ENCODE measurements at regions not wholly inside any gene's neighbourhood (a gene's known extent, or its start where the extent isn't known, plus 50 kb on each side); places are given as distances from the start of the nearest gene placed in this dataset.

DNA sequence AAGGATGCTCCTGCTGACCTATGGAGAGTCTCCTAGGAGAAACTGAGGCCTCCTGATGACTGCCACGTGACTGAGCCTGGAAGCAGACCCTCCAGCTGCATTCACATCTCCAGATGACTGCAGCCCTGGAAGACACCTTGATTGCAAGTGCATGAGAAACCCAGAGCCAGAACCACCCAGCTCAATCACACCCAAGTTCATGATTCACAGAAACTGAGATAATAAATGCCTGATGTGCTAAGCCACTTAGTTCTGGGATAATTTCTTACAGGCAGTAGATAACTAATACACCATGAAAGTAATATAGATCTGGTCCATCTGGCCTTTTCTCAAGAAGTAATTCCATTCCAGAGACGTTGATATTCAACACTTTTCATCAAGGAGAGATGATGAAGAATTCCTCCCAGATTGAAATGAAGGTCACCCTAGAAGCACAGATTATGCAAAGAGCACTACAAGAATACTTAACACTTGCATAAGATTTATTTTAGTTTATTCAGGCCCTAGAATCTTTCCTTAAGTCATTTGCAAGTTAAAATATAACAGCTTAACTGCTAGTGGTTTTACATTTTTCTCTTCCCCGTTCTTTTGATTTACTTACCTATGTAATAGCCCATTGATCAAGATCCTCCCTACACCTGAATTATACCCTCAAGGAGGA, 208.2 kb upstream of the INHBA start:
- no peak for DNase-seq

DNA sequence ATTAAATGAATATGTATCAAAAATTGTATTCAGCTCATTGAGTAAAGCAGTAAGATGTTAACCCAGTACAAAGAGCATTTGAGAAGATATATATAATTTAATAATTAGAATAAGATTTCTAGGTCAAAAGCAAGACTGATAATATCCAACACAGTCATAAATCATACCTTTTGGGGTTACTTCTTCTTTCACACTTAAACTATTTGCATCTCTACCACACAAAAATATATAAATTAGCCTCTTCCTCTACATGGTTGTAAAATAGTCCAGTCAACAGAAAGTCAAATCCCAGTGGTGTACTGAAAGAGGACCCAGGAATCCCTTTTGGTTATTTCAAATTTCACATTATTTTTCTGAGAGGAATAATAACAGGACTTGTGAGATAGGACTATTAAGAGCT, 204.6 kb upstream of the INHBA start:
- no peak for DNase-seq

DNA sequence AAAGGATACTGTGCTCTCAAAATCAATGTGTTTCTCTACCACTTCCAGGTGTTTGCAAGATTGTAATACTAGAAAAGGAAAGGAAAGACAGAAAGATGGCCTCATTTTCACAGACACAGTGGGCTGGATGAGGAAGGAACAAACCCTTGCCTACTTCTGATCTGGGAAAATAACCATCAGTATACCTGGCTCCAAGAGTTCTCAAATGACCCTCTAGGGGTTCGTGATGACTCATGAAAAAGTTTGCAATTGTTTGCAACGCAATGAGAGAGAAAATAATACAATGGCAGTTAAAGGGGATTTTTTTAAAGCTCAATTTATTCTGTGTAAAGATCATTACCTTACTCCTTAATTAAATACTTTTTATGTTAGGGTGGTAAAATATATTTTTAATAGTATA, 197.6 kb upstream of the INHBA start:
- DNase-seq, result no peak

- DNase-seq, result no peak
Measured at GRCh38 chr7:41899823-41900433, 197.0 kb upstream of the INHBA start.

DNA sequence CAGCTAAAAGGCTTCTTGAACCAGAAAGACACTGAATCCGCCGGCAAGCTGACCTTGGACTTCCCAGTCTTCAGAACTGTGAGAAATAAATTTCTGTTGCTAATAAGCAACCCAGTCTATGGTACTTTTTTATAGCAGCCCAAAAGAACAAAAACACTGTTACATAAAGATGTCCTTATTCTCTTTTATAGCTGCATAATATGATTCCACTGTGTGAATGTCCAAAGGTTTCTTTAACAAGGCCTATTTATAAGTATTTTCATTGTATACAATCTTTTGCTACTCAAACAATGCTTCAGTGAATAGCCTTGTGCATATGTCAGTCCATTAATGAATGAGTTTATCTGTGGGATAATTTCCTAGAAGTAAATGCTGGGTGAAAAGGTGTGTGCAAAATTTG, 190.8 kb upstream of the INHBA start:
- no peak for DNase-seq

GRCh38 chr7:41892356-41893100, 189.6 kb upstream of the INHBA start:
- peak; percentile 61 for DNase-seq

DNA sequence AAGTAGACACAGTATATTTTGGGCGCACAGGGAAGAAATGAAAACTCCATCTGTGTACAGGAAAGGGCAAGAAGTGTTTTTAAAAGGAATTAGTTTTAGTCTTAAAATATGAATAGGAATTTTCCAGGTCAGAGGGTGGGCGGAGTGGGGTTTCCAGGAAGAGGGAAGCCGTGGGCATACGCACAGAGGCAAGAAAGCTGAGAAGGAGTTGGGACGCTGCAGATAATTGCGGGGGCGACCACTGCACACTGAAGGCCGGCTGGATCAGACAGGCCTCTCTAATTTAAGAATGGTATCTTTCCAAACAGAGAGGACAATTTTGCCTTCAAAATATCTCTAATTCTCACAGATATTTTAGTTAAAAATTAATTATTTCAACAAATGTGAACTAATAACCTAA, 189.1 kb upstream of the INHBA start:
- DNase-seq, result no peak

GRCh38 chr7:41890631-41891274, 187.9 kb upstream of the INHBA start:
- no peak for DNase-seq

GRCh38 chr7:41889472-41889871, 186.6 kb upstream of the INHBA start:
- DNase-seq, result no peak

- peak; percentile 41 for DNase-seq
Measured at GRCh38 chr7:41889040-41889439, 186.2 kb upstream of the INHBA start.

DNA sequence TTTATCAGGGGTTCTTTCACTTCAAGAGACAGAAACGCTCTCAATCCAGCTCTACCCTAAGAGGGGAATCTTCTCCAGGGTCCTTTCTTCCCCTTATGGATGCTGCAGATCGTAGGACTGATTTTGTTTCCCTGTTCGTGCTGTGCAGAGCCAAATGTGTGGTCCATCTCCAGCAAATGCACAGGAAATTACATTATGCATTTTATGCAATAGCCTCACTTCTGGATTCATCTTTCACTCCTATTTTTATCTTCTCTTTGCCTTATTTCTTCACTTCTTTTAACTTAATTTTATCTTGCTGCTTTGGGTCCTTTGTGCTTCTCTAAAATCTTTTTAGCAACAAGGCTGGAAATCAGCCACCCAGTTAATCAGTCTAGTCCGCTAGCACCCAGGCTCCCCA, 184.5 kb upstream of the INHBA start:
- DNase-seq, result no peak

DNA sequence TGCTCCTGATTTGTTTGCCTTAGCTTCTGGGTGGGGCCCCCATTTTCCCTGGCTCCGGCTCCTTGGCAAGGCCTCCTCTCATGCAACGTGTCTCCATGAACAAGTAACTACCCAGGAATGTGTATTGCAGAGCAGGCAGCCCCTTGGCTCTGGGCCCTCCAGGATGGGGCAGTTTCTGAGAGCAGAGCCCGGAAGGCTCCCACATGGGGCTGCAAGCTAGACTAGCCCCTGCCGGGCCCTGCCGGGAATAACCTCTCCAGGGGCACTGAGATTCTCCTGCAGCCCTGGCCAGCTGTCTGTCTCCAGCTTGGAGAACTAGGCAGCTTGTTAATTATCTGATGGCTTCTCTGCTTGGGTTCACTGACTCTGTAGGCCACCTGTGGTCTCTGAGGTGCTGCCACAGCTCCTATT, 184.0 kb upstream of the INHBA start:
- no peak for DNase-seq

DNA sequence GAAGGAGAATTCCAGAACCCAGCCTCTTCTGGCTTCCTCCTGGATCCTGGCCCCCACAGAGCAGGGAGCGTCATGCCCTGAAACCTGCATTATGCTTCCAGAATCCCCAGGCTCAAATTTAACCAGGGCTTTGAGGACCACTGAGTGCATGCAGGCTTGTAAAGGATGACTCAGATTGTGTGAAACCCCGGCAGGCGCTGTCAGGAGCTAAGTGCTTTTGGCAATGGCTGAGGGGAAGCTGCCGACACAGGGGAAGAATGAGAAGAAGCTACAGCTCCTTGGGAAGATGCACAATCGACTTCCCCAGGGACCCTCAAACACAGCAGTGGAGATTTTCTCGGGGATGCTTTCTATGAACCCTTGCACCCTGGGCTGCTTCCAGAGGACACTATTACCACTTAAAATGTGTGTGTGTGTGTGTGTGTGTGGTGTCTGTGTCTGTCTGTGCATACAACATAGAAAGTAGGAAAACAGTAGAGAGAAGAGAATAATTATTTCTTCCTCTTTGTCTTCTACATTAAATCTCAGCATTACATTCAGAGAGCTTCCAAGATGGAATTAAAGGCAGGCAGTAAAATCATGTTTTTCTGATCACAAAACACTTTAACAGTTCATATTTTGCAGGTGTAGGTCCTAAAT, 183.5 kb upstream of the INHBA start:
- peak; percentile 28 for DNase-seq

- DNase-seq, result no peak
Measured at GRCh38 chr7:41885748-41886147, 182.9 kb upstream of the INHBA start.

DNA sequence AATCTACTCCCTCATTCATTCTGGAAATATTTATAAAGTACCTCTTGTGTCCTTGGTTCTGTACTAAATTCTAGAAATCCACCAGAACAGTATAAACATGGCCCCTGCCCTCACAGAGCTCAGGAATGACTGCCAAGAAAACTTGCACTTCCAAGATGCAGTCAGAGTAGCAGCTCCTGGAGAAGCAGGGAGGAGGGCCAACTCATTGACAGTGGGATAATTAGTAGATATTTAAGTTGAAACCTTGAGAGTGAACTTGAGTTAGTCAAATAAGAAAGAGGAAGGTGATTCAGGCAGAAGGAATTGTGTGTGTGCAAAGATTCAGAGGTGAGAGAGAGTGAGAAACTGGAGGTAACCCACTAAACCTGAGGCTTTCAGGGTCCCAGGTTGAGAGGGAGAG, 182.2 kb upstream of the INHBA start:
- no peak for DNase-seq

- DNase-seq, result no peak
Measured at GRCh38 chr7:41882745-41883420, 180.0 kb upstream of the INHBA start.

DNA sequence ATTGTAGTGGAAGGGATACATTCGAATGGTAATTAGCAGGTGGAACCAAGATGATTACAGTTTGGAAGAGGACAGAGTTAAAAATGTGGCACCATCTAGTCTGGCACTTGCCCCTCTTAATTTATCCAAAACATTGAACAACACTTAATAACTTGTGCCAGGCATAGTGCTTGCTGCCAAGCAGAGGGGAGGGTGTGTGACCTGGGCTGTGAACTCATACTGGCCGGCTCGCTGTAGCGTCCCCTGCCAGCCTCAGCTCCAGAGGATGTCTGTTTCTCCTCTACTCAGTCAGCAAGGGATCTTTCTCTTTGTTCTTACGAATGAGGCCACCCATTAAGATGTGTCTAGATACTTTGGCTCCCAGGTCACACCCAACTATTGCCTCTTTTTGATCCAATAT, 179.4 kb upstream of the INHBA start:
- DNase-seq, result no peak

- peak; percentile 93 for DNase-seq
Measured at GRCh38 chr7:41881331-41882130, 178.6 kb upstream of the INHBA start.

DNA sequence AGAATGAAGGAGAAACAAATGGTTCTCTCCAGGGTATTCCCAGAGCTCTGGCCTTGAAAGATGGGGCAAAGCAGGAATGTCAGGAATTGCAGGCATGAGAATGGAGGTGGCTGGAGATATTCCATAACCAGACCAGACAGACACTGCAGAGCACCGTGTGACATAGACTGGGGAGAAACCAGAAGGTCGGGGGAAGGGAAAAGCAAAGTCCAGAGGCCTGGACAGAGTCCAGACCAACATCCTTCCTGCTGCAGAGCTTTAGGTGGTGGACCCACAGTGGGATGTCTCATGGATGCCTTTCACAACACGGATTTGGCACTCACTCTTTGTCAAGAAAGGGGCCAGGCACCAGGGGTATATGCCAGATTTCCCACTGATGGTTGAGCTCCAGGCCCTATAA, 177.2 kb upstream of the INHBA start:
- DNase-seq, result no peak

- no peak for DNase-seq
Measured at GRCh38 chr7:41879403-41879802, 176.5 kb upstream of the INHBA start.
